ENCODE measurements at regions not wholly inside any gene's neighbourhood (a gene's known extent, or its start where the extent isn't known, plus 50 kb on each side); places are given as distances from the start of the nearest gene placed in this dataset.

GRCh38 chr16:65312795-65313194 lies 190.9 kb upstream of the CDH11 start (continued):
- TF ChIP-seq CHD7 (IDR thresholded peaks at IDR 0.05; ENCODE audit: insufficient replicate concordance, low read length): no peak

All from H1 (cell line).